ENCODE measurements at regions not wholly inside any gene's neighbourhood (a gene's known extent, or its start where the extent isn't known, plus 50 kb on each side); places are given as distances from the start of the nearest gene placed in this dataset.

DNA sequence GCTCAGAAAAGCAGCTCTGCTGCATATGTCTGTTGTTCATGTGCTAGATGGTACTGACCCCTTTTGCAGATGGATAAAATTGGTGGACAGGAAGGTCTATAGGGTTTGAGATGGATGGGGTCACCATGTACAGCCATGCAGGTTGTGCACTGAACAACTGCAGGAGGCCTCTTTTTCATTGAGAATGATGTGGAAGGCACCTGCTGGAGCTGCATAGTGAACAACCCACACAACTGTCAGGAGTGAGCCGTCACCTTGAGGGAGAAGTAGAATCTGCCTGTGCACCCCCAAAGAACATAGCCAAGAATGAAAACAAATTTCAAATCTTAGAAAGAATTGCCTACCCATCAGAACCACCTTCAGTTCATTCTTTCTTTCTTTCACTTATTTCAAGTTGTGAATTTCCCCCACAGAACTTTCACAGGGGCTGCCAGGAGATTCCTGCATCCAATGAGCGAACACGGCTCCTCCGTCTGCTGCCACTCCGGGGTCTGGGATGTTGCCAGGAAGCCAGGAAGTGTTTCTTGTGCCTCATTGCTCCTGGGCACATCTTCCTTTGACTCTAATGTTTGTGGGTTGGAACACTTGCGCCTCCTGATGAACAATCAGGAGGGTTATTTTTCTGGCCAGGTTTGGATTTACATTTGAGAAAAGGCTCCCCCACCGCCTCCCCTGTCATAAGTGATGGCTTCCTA is 53.7 kb upstream of the DOCK1 start:
- peak; percentile 18 for DNase-seq

DNA sequence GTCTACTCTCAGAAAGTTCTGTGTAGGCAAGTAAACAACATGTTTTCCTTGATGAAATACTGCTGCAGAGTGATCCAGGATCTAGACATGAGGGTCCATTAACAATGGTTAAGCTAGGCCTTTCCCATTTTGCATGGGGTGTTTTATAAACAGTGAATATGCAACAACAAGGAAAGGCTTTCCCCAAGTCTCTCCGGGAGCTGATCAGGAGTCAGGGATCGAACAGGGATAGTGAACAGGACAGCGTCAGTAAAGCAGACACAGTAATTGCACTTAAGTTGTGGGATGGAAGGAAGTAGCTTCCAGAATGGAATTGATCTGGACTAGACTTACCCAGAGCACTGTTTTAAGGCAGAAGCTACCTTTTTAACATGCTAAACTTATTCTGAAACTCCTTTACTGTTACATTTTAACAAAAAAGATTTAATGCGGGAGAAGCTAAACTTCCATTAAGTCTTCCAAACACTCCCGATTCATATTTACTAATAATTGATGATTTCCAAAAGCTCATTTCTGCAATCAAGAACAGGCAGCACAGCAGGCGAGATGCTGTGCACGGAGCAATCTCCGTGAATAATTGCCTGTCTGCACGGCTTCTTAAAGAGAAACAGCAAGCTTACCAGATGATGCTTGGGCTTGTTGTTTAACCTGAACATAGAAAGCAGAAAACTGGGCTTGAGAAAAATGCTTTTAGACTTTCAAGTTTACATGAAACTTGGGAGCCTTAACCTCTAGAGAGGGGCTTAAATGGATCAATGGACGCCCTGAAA is 50.3 kb upstream of the DOCK1 start:
- DNase-seq, result peak; percentile 52

Measured in islet precursor cell (in vitro differentiated cells).